Activated naive CD4-positive, alpha-beta T cell treated with anti-CD3 and anti-CD28 coated beads for 36 hours (primary cell): ENCODE measurements at regions not wholly inside any gene's neighbourhood (a gene's known extent, or its start where the extent isn't known, plus 50 kb on each side); places are given as distances from the start of the nearest gene placed in this dataset.

Experiments used
- CTCF ChIA-PET: fragments of 350-600 bp; sonication (Branson Sonifier 250); formaldehyde crosslinking; loops from one replicate; lab custom pipeline; 2021; ENCODE audit warnings: antibody characterized with exemption; lab: Charles Lee
- DNase-seq: peaks from one replicate; pipeline ENCODE4 v3.0.0-alpha.2; 2020
- H3K27ac Mint-ChIP-seq: one replicate; pipeline ENCODE4 v1.8.0; 2021; ENCODE audit warnings: mild to moderate bottlenecking, mixed read lengths
- H3K27me3 Mint-ChIP-seq: one replicate; pipeline ENCODE4 v1.8.0; 2021; ENCODE audit warnings: low read depth, mixed read lengths
- H3K36me3 Mint-ChIP-seq: one replicate; pipeline ENCODE4 v1.8.0; 2021; ENCODE audit warnings: low read depth, mixed read lengths
- H3K4me1 Mint-ChIP-seq: one replicate; pipeline ENCODE4 v1.8.0; 2021; ENCODE audit warnings: low read depth, mixed read lengths
- H3K4me3 Mint-ChIP-seq: one replicate; pipeline ENCODE4 v1.8.0; 2021; ENCODE audit warnings: mild to moderate bottlenecking, moderate library complexity, mixed read lengths
- H3K9me3 Mint-ChIP-seq: one replicate; pipeline ENCODE4 v1.8.0; 2021; ENCODE audit warnings: mixed read lengths
- intact Hi-C: fragments of 100-400 bp; cut with micrococcal nuclease; formaldehyde crosslinking; loops from one replicate; pipeline ENCODE4 v1.15.1; 2023

DNA sequence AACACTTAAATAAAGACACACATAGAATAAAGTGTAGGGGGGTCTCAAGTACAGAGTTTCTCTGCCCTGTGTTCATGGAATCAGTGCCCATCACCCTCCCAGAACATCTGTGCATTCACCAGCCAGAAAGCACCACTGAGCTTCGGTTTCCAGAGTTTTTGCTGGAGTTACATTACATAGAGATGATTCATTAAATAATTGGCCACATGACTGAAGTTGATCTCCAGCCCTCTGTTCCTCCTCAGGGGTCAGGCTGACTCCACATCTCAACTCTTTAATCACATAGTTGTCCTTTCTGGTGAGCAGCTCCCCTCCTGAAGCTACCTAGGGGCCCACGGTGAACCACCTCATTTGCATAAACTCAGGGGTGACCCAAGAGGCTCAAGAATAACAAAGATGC is 129.8 kb downstream of the METTL4 start:
- H3K27me3 Mint-ChIP-seq, result no peaks in the 10 kb centered on the region
- CTCF ChIA-PET, result interaction anchor here (1.1 kb wide), 1 partner anchor 11 kb away, joined by 5 read pairs; no protein-coding TSS in a partner anchor
- H3K9me3 Mint-ChIP-seq, result no peaks in the 10 kb centered on the region
- H3K4me1 Mint-ChIP-seq, result no peaks in the 10 kb centered on the region
- H3K27ac Mint-ChIP-seq, result no peak overlapping the region
- intact Hi-C loops, result no loop called here
- no peak for DNase-seq
- H3K4me3 Mint-ChIP-seq, result no peak overlapping the region
- no peaks in the 10 kb centered on the region for H3K36me3 Mint-ChIP-seq

DNA sequence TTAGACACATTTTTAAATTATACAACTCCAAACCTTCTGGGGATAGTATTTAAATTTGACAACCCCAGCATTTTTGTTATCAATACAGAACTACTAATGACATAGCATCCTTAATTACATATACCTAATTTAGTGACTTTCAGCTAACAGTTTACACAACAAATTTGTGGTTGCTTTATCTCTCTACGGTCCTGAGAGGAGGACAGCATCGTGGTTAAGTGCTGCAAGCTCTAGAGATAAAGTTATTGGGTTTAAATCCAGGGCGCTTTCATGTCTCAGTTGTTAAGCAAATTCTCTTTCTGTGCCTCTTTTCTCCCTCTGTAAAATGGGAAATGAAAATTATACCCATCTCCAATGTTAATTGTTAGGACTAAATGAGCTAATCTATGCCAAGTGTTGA is 129.3 kb downstream of the METTL4 start:
- H3K4me1 Mint-ChIP-seq, result no peaks in the 10 kb centered on the region
- H3K4me3 Mint-ChIP-seq, result no peak overlapping the region
- DNase-seq, result no peak
- H3K27ac Mint-ChIP-seq, result no peak overlapping the region
- intact Hi-C loops, result no loop called here
- CTCF ChIA-PET, result interaction anchor here (1.1 to 1.3 kb wide), 2 partner anchors 11 to 100 kb away, joined by 3 to 5 read pairs; no protein-coding TSS in a partner anchor
- no peaks in the 10 kb centered on the region for H3K9me3 Mint-ChIP-seq
- no peaks in the 10 kb centered on the region for H3K36me3 Mint-ChIP-seq
- no peaks in the 10 kb centered on the region for H3K27me3 Mint-ChIP-seq

DNA sequence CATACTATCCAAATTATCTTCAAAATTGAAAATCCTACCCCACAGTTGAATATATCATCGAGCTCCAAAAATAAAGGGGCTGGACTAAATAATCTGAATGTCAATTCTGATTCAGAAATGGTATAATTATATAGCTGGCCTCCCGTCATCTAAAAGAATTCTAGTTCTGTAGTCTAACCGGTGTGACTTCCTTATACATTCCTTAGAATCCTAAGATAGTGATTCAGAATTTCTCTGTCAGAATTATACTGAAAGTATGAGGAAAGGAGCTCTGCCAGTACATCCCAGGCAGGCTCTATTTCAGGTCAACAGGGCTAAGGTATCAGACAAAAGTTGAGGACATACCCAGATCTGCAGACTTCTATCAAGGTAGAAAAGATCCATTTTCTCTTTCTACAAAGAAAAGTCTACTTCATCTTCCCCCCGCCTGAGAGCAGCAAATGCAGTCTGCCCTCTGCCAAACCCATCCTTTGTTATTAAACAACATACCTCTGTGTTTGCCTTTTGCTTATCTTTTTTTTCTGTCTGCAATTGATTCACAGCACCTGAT is 128.5 kb downstream of the METTL4 start:
- Mint-ChIP-seq H3K36me3 (no peaks in the 10 kb centered on the region), H3K27me3 (no peaks in the 10 kb centered on the region), H3K4me3 (no peak overlapping the region), H3K9me3 (no peaks in the 10 kb centered on the region), H3K4me1 (no peaks in the 10 kb centered on the region), H3K27ac (no peak overlapping the region)
- intact Hi-C loops, result no loop called here
- no peak for DNase-seq
- CTCF ChIA-PET, result interaction anchor here (1.1 to 1.3 kb wide), 2 partner anchors 10 to 100 kb away, joined by 3 to 5 read pairs; no protein-coding TSS in a partner anchor

DNA sequence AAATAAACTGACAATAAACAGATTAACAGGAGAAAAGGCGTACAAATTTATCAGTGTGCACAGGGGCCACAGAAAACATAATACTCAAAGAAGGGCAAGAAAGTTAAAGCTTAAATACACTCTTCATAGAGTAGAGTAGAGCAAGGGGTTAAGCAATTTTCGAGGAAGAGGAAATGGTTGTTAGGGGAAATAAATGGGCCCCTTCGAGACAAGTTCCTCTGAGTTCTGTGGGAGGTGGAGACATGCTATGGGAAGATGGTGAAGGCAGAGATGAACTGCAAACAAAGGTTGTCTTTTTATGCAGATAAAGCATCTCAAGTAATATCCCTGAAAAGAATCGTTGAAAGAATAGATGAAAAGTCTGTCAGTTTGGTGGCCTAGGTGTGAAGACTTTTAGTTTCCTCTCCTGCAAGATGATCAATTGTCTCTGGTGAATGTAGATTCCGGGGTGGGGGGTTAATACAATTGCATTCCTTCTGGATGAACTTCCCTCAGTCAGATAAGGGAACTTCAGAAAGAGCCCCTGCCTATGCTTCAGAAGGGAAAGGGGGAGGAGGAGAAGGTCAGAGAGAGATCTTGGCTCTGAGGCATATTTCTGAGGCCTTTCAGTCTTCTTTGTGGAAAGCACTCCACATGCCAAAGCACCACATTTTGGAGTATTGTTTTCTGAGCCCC is 127.0 kb downstream of the METTL4 start:
- Mint-ChIP-seq H3K36me3 (no peaks in the 10 kb centered on the region), H3K27me3 (no peaks in the 10 kb centered on the region), H3K9me3 (no peaks in the 10 kb centered on the region), H3K4me1 (no peaks in the 10 kb centered on the region), H3K4me3 (no peak overlapping the region), H3K27ac (no peak overlapping the region)
- DNase-seq, result no peak
- intact Hi-C loops, result no loop called here
- CTCF ChIA-PET, result no interaction called here

DNA sequence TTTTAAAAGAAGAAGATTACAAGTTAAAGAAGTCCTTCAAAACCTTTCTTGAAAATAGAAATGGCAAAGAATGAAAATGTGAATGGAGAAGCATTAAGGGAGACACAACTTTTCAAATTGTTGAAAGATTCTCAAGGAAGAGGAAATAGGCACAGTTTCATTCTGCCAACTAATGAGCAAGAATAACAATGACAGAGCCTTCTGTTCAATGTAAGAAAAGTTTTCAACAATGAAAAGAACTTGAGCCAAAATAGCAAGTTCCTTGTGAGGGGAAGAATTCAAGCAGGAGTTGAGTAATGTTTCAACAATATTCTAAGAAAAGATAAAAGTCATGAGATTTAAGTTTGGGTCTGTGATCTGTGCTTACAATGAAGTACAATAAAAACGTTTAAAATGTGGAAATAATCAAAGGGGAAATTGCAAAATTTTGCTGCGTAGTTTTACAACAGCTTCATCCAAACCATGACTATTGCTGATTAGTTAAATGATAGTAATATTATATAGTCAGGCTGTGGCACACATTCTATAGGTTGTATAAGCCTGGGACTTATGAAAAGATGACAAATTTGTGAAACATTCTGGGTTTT is 122.6 kb downstream of the METTL4 start:
- intact Hi-C loops, result no loop called here
- no peaks in the 10 kb centered on the region for H3K27me3 Mint-ChIP-seq
- CTCF ChIA-PET, result no interaction called here
- H3K4me1 Mint-ChIP-seq, result no peaks in the 10 kb centered on the region
- no peak for DNase-seq
- H3K36me3 Mint-ChIP-seq, result no peaks in the 10 kb centered on the region
- H3K4me3 Mint-ChIP-seq, result no peak overlapping the region
- H3K27ac Mint-ChIP-seq, result no peak overlapping the region
- no peaks in the 10 kb centered on the region for H3K9me3 Mint-ChIP-seq

DNA sequence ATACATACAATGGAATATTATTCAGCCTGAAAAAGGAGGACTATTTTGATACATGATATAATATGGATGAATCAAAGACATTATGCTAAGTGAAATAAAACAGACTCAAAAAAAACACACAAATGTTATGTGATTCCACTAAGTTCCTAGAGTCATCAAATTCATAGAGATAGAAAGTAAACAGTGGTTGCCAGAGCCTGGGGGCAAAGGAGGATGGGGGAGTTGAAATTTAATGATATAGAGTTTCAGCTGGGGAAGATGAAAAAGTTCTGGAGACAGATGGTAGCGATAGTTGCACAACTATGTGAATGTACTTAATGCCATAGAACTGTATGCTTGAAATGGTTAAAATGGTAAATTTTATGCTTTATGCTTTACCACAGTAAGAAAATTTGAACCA is 119.7 kb downstream of the METTL4 start:
- Mint-ChIP-seq H3K36me3 (no peaks in the 10 kb centered on the region), H3K27me3 (no peaks in the 10 kb centered on the region), H3K4me1 (no peaks in the 10 kb centered on the region), H3K4me3 (no peak overlapping the region), H3K27ac (no peak overlapping the region), H3K9me3 (peaks cover 3% of the 10 kb centered on the region)
- DNase-seq, result no peak
- intact Hi-C loops, result no loop called here
- CTCF ChIA-PET, result no interaction called here

DNA sequence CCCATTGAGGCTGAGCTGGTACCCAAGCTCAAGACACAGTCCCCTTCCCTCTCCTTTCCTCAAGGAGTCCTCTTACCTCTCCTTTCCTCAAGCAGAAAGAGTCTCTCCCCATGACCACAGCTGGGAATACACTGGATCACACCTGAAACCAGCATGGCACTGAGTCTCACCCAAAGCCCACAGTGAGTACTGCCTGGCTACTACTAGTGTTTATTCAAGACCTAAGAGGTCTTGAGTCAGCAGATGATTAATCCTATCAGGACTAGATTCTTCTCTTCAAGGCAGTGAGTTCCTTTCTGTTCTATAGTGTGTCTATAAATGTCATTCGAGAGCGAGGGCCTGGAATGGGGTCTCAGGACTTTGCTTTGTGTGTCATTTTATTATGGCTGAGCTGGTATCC is 111.4 kb downstream of the METTL4 start:
- H3K27me3 Mint-ChIP-seq, result no peaks in the 10 kb centered on the region
- H3K36me3 Mint-ChIP-seq, result no peaks in the 10 kb centered on the region
- H3K27ac Mint-ChIP-seq, result no peak overlapping the region
- intact Hi-C loops, result no loop called here
- no peak for DNase-seq
- H3K4me3 Mint-ChIP-seq, result no peak overlapping the region
- CTCF ChIA-PET, result no interaction called here
- peaks cover 6% of the 10 kb centered on the region for H3K9me3 Mint-ChIP-seq
- no peaks in the 10 kb centered on the region for H3K4me1 Mint-ChIP-seq

DNA sequence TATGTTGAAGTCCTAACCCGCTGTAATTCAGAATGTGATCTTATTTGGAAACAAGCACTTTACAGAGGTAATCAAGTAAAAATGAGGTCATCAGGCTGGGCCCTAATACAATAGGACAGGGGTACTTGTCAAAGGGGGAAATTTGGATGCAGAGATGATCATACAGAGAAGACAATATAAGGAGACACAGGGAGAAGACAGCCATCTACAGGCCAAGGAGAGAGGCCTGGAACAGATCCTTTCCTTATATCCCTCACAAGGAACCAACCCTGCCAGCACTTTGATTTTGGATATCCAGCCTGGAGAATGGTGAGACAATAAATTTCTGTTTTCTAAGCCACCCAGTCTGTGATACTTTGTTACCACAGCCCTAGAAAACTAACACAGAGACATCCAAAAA is 104.3 kb downstream of the METTL4 start:
- no peaks in the 10 kb centered on the region for H3K36me3 Mint-ChIP-seq
- DNase-seq, result no peak
- CTCF ChIA-PET, result no interaction called here
- H3K27ac Mint-ChIP-seq, result no peak overlapping the region
- no peaks in the 10 kb centered on the region for H3K9me3 Mint-ChIP-seq
- no peak overlapping the region for H3K4me3 Mint-ChIP-seq
- no peaks in the 10 kb centered on the region for H3K4me1 Mint-ChIP-seq
- no peaks in the 10 kb centered on the region for H3K27me3 Mint-ChIP-seq
- intact Hi-C loops, result no loop called here

DNA sequence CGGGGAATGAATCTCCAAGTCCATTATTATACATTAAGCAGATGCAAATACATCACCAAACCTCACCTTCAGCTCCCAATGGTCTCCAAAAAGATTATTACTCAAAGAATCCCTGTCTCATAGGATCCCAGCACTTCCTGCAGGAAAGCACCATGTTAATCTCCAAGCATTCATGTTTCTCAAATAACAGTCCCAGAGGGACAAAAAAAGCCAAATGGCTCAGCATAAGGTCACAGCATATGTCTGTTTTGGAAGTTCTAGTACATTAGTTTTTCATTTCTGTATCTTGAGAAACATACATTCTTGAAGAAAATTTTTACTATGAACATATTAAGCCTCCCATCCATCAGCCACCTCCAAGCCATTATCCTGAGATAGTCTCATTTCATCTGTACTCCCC is 103.3 kb downstream of the METTL4 start:
- no peak for DNase-seq
- no peaks in the 10 kb centered on the region for H3K9me3 Mint-ChIP-seq
- intact Hi-C loops, result no loop called here
- H3K36me3 Mint-ChIP-seq, result no peaks in the 10 kb centered on the region
- CTCF ChIA-PET, result no interaction called here
- no peak overlapping the region for H3K27ac Mint-ChIP-seq
- H3K4me1 Mint-ChIP-seq, result no peaks in the 10 kb centered on the region
- H3K4me3 Mint-ChIP-seq, result no peak overlapping the region
- no peaks in the 10 kb centered on the region for H3K27me3 Mint-ChIP-seq

DNA sequence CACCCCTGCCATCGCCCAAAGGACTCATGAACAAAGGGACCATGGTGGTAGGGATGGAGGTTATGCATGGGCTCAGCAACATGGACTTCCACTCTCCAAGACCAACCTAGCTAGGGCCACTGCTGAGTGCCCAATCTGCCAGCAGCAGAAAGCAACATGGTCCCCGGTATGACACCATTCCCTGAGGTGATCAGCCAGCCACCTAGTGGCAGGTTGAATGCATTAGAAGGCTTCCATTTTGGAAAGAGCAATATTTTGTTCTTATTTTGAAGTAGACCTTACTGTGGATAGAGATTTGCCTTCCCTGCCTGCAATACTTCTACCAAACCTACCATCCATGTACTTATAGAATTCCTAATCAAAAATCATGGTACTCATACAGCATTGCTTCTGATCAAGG is 99.8 kb downstream of the METTL4 start:
- no peak overlapping the region for H3K27ac Mint-ChIP-seq

DNA sequence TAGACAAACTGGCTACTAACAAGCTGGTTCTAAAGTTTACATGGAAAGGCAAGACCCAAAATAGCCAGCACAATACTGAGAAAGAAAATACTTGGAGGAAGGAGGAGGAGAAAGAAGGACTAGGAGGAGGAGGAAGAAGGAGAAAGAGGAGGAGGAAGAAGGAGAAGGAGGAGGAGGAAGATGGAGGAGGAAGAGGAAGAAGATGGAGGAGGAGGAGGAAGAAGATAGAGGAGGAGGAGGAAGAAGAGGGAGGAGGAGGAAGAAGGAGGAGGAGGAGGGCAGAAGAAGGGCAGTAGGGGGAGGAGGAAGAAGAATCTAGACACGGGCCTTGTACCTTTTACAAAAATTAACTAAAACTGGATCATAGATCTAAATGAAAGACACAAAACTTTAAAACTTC is 92.6 kb downstream of the METTL4 start:
- intact Hi-C loops, result no loop called here
- CTCF ChIA-PET, result no interaction called here
- Mint-ChIP-seq H3K36me3 (no peaks in the 10 kb centered on the region), H3K4me3 (no peak overlapping the region), H3K9me3 (no peaks in the 10 kb centered on the region), H3K27ac (no peak overlapping the region), H3K4me1 (no peaks in the 10 kb centered on the region), H3K27me3 (peaks cover 12% of the 10 kb centered on the region)
- no peak for DNase-seq

More for the DNA sequence above, 99.8 kb downstream of the METTL4 start:
- intact Hi-C loops, result no loop called here
- Mint-ChIP-seq H3K27me3 (no peaks in the 10 kb centered on the region), H3K4me1 (no peaks in the 10 kb centered on the region), H3K36me3 (no peaks in the 10 kb centered on the region), H3K4me3 (no peak overlapping the region), H3K9me3 (no peaks in the 10 kb centered on the region)
- DNase-seq, result peak; percentile 8
- CTCF ChIA-PET, result no interaction called here

DNA sequence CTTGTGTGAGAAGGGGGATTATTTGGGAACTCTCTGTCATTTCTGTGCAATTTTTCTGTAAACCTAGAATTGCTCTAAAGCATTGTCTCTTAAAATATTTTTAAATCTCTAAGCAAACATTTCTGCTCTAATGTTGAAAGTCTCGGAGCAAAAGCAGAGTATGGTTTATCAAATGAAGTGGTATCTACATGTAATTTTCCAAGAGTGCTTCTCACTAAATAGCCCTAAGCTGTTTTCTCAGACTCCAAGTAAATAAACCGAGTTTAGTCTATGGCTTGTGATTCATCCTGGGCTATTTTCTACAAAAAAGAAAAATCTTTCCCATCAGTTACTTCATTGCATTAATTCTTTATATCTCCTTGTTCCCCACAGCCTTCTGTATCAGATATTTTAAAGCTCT is 90.8 kb downstream of the METTL4 start:
- CTCF ChIA-PET, result interaction anchor here (1.1 kb wide), 1 partner anchor 67 kb away, joined by 3 read pairs; no protein-coding TSS in a partner anchor
- Mint-ChIP-seq H3K27me3 (peaks cover 12% of the 10 kb centered on the region), H3K9me3 (no peaks in the 10 kb centered on the region), H3K4me1 (no peaks in the 10 kb centered on the region), H3K4me3 (no peak overlapping the region), H3K36me3 (no peaks in the 10 kb centered on the region), H3K27ac (no peak overlapping the region)
- DNase-seq, result no peak
- intact Hi-C loops, result no loop called here
